Stimulated activated CD8-positive, alpha-beta memory T cell treated with anti-CD3 and anti-CD28 coated beads, Interleukin-12 subunit alpha, Interleukin-12 subunit beta, amount 100 ng/mL, for 24 hours (primary cell): ENCODE measurements at regions not wholly inside any gene's neighbourhood (a gene's known extent, or its start where the extent isn't known, plus 50 kb on each side); places are given as distances from the start of the nearest gene placed in this dataset.
"Not testable (repeated sequence)": the region's sequence is repeated elsewhere in the genome, so short reads cannot be mapped to it uniquely, and the experiment has no call there.

ENCODE experiments used
- DNase-seq: peaks from one replicate; pipeline ENCODE4 v3.0.0-alpha.2; 2020; ENCODE audit errors: extremely low read depth

DNA sequence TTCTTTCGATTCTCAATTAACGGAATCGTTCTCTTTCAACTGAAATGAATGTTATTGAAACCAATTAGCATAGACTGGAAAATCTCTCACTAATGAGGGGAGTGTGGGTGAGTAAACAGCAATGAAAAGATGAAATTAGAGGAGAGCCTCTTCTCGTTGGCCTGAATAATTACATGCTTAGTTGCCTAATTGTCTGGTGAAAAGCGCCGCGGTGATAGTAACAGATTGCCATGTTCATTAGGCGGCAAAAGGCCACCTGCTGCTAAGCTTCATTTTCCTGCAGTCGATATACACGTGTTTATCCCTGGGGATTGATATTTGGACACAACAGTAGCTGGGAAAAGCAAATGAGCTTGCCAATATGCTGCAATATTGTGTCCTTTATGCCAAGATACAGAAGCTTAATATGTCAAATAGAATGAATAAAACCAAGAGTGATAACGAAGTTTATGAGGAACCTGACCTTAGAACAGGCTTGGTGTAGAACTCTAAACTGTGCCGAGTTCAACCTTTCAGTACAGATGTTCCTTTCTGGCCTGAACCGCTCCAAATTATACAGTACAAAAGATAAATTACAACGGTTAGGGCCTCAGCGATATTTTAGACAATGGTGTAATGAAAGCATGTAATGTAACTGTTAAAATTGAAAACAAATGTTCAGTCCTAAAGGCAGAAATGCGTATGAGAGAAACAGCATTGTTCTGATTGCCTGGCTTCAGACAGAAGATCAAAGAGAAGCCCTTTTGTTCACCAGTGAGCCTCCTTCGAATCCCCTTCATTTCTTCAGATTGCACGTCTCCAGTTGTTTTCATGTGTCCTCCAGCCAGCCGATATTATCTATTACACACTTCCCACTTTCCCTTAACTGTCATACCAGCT, 185.2 kb downstream of the SHOX2 start:
- no peak for DNase-seq

DNA sequence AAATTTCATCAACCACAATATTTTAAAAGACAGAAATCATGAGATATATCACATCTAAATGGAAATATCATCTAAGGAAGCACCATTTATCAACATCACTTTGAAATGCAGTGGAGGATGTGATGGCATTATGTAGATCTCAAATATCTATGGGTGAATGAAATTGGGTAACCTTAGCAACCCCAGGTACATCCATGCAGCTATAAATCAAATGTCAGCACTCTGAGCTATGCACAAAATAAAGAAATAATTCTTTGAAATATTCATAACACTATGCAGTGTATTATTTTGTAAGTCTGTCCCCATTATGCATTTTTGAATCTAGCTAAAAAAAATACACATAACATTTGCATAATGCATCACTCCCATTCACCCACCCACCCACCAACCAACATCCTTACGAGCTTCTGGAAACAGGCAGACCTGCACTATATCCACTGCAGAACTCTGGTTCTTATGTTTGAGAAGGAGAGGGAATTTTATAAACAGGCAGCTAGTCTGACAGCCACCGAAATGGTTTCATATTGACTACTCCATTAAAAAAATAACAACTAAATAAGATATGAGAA, 186.8 kb downstream of the SHOX2 start:
- DNase-seq = no peak

DNA sequence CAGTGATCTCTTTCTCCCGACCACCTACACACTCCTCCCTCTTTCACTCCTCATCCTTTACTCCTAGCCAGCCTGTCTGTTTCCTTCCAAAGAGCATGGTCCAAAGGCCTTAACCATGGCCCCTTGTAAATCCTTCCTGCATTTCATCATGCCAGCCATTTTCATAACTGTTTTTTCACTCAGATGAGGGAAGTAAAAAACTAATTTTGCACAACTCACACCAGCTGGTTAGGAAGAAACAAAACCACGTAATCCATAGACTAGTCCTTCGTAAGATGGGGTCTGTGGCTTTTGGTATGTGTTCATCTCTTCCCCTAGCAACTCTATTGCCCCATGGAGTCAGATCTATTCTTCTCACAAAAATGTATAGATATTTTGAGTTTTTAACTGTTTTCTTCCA, 187.8 kb downstream of the SHOX2 start:
- DNase-seq = no peak

DNA sequence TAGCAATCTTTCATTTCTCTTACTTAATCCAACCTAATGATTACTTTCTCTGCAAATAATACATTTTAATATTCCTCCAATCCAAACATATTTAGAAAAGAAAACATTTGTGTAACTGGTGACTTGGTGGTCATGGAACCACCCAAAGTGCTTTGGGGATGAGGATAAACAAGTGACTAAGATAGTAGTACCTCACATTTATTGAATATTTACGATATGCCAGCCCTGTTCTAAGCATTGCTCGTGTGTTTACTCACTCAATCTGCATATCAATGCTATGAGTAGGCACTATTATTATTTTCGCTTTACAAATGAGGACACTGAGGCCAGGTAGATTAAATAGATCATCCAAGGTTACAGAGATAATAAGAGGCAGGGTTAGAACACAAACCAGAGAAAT, 189.5 kb downstream of the SHOX2 start:
- DNase-seq = no peak

DNA sequence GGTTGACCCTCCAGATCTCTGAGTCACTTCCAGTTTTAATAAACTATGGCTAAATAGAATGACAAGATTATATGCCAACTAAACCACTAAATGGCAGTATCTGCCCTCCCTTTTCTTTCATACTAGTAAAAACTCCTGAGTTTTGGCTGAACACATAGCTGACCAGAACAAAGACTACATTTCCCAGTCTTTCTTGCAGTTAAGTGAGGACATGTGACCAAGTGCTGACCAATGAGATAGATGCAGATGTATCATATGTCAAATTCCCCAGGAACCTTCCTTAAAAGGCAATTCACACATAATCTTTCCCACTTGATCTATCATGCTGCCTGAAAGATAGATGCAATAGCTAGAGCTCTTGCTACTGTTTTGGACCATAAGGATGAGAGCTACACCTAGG, 191.3 kb downstream of the SHOX2 start:
- DNase-seq = no peak

DNA sequence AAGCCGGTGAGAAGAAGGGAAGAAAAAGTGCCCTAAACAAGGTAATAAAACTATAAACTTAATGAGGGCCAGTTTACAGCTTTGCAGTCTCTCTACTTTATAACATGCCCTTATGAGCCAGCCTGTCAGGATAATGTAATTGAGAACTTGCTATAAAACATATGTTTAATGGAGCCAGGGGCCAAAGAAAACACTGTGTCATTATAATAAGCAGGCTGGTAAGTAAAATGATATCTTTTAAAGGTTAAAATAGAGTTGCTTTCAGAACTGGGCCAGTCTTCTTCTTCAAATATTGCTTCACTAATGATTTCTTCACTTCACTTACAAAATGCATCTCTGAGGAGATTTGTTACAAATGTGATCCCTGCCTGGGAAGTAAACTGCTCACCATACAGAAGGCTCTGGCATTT, 192.5 kb downstream of the SHOX2 start:
- no peak for DNase-seq

DNA sequence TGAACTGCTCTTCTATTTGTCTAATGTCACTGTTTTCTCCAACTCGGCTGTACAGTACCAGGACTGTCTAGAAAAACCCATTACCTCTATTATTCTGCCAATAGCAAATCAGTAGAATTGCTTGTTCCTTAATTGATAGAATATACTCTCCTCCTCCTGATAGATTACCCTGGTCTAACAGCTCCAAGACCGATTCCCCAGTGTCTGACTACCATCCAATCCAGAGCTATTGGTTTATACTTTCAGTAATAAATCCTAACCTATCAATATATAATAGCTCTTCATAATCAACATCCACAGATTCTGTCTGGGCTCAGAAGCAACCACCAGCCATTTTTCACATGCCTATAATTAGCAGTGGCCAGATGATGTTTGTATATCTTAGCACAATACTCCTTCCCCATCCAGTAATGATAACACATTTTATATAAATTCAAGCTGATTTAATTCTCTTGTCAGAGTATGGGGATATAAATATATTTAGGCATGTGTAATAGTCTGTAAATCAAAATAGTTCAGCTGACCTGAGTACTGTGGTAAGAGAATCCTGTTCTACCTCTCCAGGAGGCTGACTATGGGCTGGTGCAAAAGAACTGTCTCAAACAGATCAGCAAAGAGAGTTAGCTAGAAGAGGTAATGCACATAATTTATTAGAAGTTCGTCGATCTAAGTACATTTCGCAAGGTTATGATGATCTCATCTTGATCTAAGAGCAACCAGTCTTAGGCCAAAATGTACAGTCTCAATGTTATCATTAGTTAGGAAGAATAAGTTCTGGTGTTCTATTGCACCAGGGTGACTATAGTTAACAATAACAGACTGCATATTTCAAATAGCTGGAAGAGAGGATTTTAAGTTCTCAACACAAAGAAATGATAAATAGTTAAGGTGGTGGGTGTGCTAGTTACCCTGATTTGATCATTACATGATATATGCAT, 193.4 kb downstream of the SHOX2 start:
- no peak for DNase-seq

DNA sequence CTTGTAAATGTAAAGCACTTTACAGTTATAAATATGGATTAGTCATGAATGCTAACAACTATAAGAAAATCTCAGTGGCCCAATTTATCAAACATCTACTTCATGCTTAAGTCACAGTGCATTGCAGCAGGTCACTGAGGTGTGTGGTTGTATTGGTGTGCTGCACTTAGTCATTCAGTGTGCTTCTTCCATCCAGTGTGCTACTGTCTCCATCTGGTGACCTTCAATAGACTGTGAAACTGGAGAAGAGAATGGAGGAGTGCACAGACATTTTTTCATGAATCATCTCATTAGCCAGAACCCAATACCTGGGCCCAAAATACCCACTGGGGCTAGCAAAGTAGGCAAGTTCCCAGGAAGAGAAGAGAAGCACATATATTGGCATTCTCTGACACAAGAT, 199.6 kb downstream of the SHOX2 start:
- no peak for DNase-seq

- no peak for DNase-seq
Observed at GRCh38 chr3:157905885-157906284, 200.3 kb downstream of the SHOX2 start.

- not testable (repeated sequence) for DNase-seq
Observed at GRCh38 chr3:157902680-157903079, 203.5 kb downstream of the SHOX2 start.

GRCh38 chr3:157888040-157888439, 218.2 kb downstream of the SHOX2 start:
- no peak for DNase-seq

DNA sequence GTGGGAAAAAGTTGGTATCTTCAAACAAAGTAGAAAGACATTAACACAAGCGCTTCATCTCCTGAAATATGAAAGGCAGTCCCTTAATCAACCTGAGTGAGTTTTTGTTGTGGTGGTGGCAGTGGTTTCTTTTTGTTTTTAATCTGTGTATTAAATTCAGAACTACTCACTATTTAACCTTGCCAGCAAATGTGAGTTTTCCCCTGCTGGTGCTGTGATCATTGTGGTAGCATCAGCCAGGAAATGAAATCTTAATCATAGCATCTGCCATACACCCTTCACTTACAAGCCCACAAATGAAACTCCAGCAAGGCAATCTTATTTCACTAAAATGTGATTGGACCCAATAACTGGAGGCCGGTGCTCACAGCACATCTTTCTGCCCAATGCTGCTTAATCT, 229.7 kb downstream of the SHOX2 start:
- DNase-seq = no peak

DNA sequence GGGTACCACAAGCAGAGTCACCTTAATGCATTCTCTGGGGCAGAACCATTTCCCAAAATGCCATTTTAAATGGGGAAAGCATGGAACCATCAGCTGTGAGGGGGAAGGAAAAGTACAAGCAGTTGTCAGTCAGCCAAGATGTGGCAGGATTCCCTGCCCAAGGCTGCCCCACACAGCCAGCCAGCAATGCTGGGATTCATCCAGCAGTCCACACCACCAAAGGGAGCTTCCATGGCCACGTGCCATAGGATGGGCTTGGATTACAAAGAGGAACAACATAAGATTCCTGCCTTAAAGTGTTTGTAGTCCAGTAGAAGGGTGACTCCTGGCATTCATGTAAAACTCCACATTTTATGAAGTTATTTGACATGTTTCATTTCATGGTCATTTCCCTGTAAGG, 233.3 kb downstream of the SHOX2 start:
- no peak for DNase-seq

DNA sequence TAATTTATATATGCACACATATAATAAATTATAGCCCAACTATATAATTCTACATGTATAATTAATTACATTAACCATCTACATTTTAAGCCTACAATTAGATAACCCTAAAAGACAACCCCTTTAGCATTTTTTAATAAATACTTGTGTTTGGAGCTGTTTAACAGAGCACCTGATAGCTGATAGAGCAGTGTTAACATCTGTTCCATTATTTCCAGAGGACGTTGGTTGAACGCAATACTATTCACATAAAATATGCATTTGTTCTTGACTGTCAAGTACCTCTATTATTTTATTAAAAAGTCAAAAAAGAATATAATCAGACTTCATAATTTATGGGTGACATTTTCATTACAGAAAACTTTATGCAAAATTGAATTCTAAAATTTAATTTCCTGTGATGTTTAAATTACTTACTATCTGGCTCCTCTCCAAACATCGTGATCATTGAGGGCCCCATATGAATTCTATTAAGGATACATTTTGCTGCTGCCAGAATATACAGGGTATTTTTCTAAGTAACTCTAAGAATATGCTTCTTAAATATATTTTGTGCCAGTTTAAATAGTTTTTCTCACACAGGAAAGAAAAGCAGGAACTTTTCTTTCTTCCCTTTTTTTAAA, 234.3 kb downstream of the SHOX2 start:
- DNase-seq = no peak

GRCh38 chr3:157871248-157871647, 235.0 kb downstream of the SHOX2 start:
- DNase-seq = no peak

- no peak for DNase-seq
Observed at GRCh38 chr3:157868946-157869345, 237.3 kb downstream of the SHOX2 start.

DNA sequence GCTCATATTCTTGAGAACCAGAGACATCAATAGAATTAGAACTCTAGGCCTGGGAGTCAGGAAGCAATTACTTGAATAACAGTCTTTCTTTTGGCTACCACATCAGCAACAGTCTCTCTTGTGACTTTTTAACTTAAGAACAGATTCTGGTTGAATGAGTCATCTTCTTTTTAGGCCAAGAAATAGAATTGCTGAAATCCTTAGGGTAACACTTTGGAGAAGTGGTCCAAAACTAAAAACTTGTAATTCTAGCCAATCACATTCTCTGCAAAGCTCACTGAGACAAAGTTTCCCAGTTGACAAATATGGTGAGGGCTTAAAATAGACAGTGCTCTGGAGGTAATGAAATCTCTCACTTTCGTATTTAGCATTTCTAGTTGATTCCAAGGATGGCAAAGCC, 238.0 kb downstream of the SHOX2 start:
- DNase-seq = no peak

DNA sequence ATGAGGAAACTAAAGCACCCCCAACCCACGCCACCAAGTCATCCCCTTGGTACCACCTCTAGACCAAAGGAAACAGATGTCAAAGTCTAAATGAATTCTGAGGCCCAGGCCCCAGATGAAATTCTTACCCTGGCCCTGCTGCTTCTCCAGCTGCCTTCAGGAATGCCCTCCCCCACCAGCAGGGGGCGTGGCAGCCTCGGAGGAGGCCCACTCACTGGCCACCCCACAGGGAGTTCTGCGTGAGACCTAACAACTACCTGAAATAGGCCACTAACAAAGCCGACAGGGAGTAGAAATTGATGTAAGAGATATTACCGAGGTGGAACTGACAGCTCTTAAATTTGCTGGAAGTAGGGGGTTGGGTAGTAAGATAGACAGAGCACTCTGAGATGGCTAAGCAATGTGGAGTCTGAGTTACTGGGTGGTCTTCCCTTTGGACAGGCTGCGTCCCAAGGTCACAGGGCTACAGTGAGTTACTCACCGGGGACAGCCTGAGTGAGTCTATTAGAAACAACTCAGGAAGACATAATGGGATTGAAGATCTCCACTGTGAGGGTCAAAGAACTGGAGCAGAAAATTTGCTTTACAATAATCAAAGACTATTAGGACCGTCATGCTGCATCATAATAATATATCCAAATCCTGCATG, 240.7 kb downstream of the SHOX2 start:
- peak; percentile 1 for DNase-seq

GRCh38 chr3:157861076-157861765, 245.0 kb downstream of the SHOX2 start:
- DNase-seq = no peak

DNA sequence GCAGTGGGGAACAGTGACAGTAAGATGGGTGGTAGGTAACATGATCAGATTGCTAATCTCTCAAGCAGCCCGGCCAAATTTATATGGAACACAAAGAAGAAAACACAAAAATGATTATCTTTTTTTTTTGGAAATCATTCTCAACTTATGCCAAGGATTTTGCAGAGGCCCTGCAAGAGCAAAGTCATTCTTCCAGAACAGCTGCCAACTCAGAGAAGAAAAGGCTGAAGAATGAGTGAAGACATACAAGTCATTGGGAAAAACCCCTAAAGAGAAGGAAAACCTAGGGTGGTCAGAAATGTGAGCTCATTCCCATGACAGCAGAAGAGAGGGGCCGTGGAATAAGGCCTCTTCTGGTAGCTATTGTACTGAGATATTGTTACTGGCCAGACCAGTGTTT, 246.7 kb downstream of the SHOX2 start:
- DNase-seq = no peak

- no peak for DNase-seq
Observed at GRCh38 chr3:157858821-157859220, 247.4 kb downstream of the SHOX2 start.
